Spleen (tissue), 11 donors: ENCODE measurements at regions not wholly inside any gene's neighbourhood (a gene's known extent, or its start where the extent isn't known, plus 50 kb on each side); places are given as distances from the start of the nearest gene placed in this dataset.

Experiments used
- DNase-seq: peaks from one replicate; pipeline ENCODE4 v3.0.0-alpha.2; 2020
- H3K27ac ChIP-seq, 8 donors: fragments of 200-600 bp; sonication (generic) in 7 of 8; 1 replicate in 4 of 8; 2 replicates in 4 of 8; pipeline versions ENCODE4 v1.5.0 to v1.8.0; 2016 to 2021; ENCODE audit warnings: inconsistent platforms in 4 of 8, mild to moderate bottlenecking in 4 of 8, moderate library complexity in 1 of 8
- H3K27me3 ChIP-seq, 7 donors: fragments of 200-600 bp; sonication (generic) in 6 of 7; replicated peaks in 1 of 7; 1 replicate in 4 of 7; 2 replicates in 3 of 7; pipeline versions ENCODE4 v1.5.0 to v1.8.0; 2016 to 2021; ENCODE audit warnings: inconsistent platforms in 3 of 7, mild to moderate bottlenecking in 1 of 7
- H3K36me3 ChIP-seq, 6 donors: fragments of 200-600 bp; sonication (generic) in 5 of 6; 1 replicate in 4 of 6; 2 replicates in 2 of 6; pipeline versions ENCODE4 v1.5.0 to v1.8.0; 2016 to 2021; ENCODE audit warnings: inconsistent platforms in 2 of 6
- H3K4me1 ChIP-seq, 6 donors: fragments of 200-600 bp; sonication (generic) in 5 of 6; 1 replicate in 3 of 6; 2 replicates in 3 of 6; pipeline versions ENCODE4 v1.5.0 to v1.8.0; 2016 to 2021; ENCODE audit warnings: inconsistent platforms in 3 of 6
- H3K4me3 ChIP-seq, 8 donors: fragments of 200-600 bp; sonication (generic) in 7 of 8; 1 replicate in 4 of 8; 2 replicates in 4 of 8; pipeline versions ENCODE4 v1.5.0 to v1.8.0; 2016 to 2021; ENCODE audit warnings: inconsistent platforms in 4 of 8, mild to moderate bottlenecking in 4 of 8, moderate library complexity in 2 of 8
- H3K9me3 ChIP-seq, 8 donors: fragments of 200-600 bp; sonication (generic) in 7 of 8; 1 replicate in 4 of 8; 2 replicates in 4 of 8; pipeline versions ENCODE4 v1.5.0 to v1.8.0; 2016 to 2021; ENCODE audit warnings: inconsistent platforms in 4 of 8
- POLR2A ChIP-seq, 3 donors: fragments of 450-650 bp; IDR thresholded peaks; one replicate each; pipeline ENCODE4 v1.5.1; 2017; ENCODE audit warnings: antibody characterized with exemption in 3 of 3, mild to moderate bottlenecking in 1 of 3
- POLR2AphosphoS5 ChIP-seq, 3 donors: sonication (generic); formaldehyde crosslinking; IDR thresholded peaks; one replicate each; pipeline ENCODE4 v1.5.1; 2017; ENCODE audit warnings: antibody characterized with exemption in 3 of 3
- WGBS, 5 donors: extraction: QIAGEN DNeasy Blood & Tissue Kit in 3 of 5; methylation state at CpG; one replicate each; pipeline versions ENCODE4 v1.1.5 to v1.1.7; 2013 to 2018; 5-methylcytosine and 5-hydroxymethylcytosine counted together
- intact Hi-C: fragments of 100-400 bp; cut with DNase I; formaldehyde crosslinking; loops from one replicate; pipeline ENCODE4 v1.15.0; 2023; ENCODE audit warnings: low total_unique reads
- TF ChIP-seq, protein P1 (sequence below), 11 experiments: fragments of 200-600 bp in 7 of 11; fragments of 450-650 bp in 4 of 11; sonication (generic) in 4 of 11; IDR thresholded peaks in 8 of 11; conservative IDR thresholded peaks in 3 of 11; 1 replicate in 7 of 11; 2 replicates in 4 of 11; pipeline versions ENCODE4 v1.4.0 to v1.8.0; 2016 to 2021; ENCODE audit warnings: antibody characterized with exemption in 11 of 11, inconsistent platforms in 4 of 11, mild to moderate bottlenecking in 1 of 11
- donor health status: healthy with polysubstance abuse.
- donor health status: DM: no; HTN: no; CAD: no; lungs with moderate emphysema.
- donor health status: DM: no; HTN: no; CAD: no.
- donor health status: Bipolar disorder and iron deficiency.
- donor health status: healthy.
- donor health status: DM: no; HTN: no; CAD: no.
- donor health status: DM: yes; HTN: yes; CAD: no.

DNA sequence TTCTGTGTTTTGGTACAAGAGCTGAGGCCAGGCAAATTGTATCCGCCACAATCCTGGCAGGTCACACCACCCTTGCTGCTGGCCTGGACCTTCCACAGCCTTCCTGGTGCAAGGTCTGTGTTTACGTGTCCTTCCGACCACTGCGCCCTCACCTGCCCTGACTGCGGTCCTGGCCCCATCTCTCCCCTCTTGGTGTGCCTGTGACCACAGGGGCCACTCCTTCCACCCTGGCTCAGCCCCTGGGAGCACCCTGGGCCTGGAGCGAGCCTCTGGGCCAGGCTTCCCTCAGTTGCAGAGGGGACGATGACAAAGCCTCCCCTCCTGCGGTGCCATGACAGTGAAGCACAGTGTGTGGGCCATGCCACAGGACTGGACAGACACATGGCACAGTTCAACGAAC lies 104.5 kb downstream of the PLXNA1 start:
- Histone ChIP-seq H3K9me3 (no peaks in the 10 kb centered on the region), H3K27ac (no peak overlapping the region), H3K4me3 (no peak overlapping the region), H3K36me3 (no peaks in the 10 kb centered on the region), H3K27me3 (peaks cover 0 to 30% (median 0%) of the 10 kb centered on the region in 7 donors), H3K4me1 (no peaks in the 10 kb centered on the region)
- no peak for TF ChIP-seq POLR2A (IDR thresholded peaks at IDR 0.05)
- no peak for TF ChIP-seq POLR2AphosphoS5 (IDR thresholded peaks at IDR 0.05)
- TF ChIP-seq, protein P1, sequence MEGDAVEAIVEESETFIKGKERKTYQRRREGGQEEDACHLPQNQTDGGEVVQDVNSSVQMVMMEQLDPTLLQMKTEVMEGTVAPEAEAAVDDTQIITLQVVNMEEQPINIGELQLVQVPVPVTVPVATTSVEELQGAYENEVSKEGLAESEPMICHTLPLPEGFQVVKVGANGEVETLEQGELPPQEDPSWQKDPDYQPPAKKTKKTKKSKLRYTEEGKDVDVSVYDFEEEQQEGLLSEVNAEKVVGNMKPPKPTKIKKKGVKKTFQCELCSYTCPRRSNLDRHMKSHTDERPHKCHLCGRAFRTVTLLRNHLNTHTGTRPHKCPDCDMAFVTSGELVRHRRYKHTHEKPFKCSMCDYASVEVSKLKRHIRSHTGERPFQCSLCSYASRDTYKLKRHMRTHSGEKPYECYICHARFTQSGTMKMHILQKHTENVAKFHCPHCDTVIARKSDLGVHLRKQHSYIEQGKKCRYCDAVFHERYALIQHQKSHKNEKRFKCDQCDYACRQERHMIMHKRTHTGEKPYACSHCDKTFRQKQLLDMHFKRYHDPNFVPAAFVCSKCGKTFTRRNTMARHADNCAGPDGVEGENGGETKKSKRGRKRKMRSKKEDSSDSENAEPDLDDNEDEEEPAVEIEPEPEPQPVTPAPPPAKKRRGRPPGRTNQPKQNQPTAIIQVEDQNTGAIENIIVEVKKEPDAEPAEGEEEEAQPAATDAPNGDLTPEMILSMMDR (IDR thresholded peaks at IDR 0.05 in 8 of 11, conservative IDR thresholded peaks at IDR 0.05 in 3 of 11), result no peak
- intact Hi-C loops, result no loop called here
- 88 to 93% (median 89%) methylated on average over 9 of the region's 9 CpGs for WGBS, 5 donors
- peak; percentile 52 for DNase-seq

DNA sequence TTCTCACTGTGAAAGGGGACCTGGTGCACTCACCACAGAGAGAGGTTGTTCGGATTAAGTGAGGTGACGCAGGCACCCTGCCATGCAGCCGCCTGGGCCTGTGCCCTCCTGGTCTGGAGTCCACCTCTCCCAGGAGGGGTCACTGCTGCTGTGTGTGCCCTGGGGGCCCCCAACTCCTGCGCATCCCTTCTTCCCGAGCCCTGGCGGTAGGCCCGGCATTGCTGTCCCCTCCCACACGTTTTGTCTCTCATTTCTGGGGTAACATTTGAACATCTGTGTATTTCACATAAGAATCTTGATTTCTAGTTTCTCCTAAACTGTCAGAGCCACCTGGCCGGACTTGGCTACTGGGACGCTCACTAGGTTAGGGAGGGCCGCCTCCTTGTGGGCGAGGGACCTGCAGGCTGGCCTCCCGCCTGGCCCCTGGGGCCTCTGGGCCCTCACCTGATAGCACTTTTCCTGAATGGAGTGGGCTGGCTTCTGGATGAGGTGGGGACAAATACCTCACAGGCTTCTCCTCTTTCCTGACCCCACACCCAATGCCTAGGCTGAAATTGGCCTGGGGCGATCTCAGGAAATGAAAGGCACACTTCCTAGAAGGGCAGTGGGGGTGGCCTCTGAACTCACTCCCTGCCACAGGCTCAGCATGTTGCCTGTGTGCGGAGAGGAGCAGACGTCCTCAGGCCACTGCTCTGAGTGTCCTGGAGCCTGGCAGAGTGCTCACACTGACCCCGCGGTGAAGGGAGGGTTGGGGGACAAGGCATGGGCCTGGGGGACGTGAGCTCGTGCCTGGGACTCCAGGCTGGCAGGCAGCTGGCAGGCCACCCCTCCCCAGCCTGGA lies 104.2 kb upstream of the PRR23E start:
- TF ChIP-seq POLR2AphosphoS5 (IDR thresholded peaks at IDR 0.05), result no peak
- no peak for TF ChIP-seq POLR2A (IDR thresholded peaks at IDR 0.05)
- TF ChIP-seq, protein P1 (IDR thresholded peaks at IDR 0.05 in 8 of 11, conservative IDR thresholded peaks at IDR 0.05 in 3 of 11), result no peak
- peak; percentile 69 for DNase-seq
- H3K9me3 ChIP-seq, result no peaks in the 10 kb centered on the region
- no peaks in the 10 kb centered on the region for H3K36me3 ChIP-seq
- intact Hi-C loops, result no loop called here
- H3K27me3 ChIP-seq, result peaks cover 0 to 30% (median 0%) of the 10 kb centered on the region in 7 donors
- no peak overlapping the region for H3K4me3 ChIP-seq
- 78 to 90% (median 81%) methylated on average over 14 to 20 of the region's 20 CpGs for WGBS, 5 donors
- no peaks in the 10 kb centered on the region for H3K4me1 ChIP-seq
- no peak overlapping the region for H3K27ac ChIP-seq

DNA sequence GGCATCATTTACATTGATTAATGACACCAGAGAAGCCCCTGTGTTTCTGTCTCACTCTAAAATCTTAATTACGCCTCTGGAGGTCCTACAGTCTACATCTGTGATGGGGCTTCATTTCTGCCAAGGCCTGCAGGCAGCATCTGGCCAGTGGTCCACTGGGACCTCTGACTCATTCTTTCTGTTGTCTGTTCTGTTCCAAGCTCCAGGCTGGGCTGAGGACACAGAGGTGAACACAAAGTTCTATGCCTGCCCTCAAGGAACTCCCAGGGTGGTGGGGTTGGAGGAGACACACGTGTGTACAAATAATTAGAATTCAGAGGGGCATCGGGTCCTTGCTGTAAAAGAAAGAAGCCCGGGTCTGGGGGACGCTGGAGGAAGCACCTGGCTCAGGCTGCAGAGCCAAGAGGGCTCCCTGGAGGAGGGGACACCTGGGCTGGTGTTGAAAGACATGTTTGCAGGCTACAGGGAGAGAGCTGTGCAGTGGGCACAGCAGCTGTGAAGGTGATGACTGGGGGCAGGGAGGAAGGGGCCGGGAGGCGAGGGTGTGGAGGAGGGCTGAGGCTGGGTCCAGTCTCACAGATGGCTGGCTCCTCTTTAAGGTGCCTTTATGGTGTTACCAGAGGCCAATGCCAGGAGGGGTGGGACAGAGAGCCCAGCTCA lies 103.3 kb upstream of the PRR23E start:
- H3K4me3 ChIP-seq, result no peak overlapping the region
- no peaks in the 10 kb centered on the region for H3K36me3 ChIP-seq
- peaks cover 0 to 30% (median 0%) of the 10 kb centered on the region in 7 donors for H3K27me3 ChIP-seq
- 67 to 77% (median 76%) methylated on average over 7 of the region's 7 CpGs for WGBS, 5 donors
- no peak for TF ChIP-seq POLR2A (IDR thresholded peaks at IDR 0.05)
- no peak for TF ChIP-seq POLR2AphosphoS5 (IDR thresholded peaks at IDR 0.05)
- H3K4me1 ChIP-seq, result no peaks in the 10 kb centered on the region
- peak; percentile 53 for DNase-seq
- H3K27ac ChIP-seq, result no peak overlapping the region
- intact Hi-C loops, result no loop called here
- no peaks in the 10 kb centered on the region for H3K9me3 ChIP-seq

DNA sequence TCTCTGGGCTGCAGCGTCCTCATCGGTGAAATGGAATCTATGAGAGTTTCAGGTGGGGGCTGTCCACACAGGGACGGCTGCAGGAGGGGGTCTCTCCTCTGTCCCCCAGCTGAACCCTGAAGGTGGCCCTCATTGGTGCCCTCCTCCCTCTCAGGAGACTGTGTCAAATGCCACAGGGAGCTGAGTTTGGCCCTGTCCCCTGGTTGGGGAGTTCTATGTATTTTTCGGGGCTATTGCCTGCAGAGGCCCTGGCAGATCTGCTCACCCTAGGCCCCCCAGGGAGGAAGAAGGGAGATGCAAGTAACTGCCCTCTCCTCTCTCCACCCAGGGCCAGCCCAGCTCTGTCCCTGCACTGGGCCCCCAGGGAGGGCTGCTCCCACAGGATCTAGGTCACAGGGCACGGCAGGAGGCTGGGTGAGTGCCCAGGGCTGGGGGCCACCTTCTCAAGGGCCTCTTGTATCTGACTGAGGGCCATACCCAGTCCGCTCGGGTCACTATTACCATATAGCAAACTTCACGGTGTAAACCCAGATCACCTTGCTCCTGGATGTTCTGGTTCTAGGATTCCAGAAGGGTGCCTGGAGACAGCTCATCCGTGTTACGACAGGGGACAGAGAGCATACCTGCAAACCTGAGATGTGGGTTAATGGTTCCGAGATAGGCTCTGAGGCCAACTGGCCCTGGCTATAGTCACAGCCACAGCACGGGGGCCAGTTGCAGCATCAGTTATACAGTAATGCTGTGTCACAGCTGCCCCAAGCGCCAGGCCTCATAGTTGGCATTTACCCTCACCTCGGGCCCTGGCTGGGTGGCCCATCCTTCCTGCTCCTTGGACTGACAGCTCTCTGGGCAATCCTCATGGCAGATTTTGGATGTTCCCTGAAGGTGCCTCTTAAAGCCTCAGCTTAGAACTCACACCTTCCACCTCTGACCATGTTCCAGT lies 102.4 kb upstream of the PRR23E start:
- DNase-seq, result peak; percentile 67
- Histone ChIP-seq H3K9me3 (peaks cover 0 to 7% (median 0%) of the 10 kb centered on the region in 8 donors), H3K4me3 (no peak overlapping the region), H3K27ac (no peak overlapping the region), H3K27me3 (peaks cover 0 to 26% (median 0%) of the 10 kb centered on the region in 7 donors), H3K36me3 (no peaks in the 10 kb centered on the region), H3K4me1 (no peaks in the 10 kb centered on the region)
- no peak for TF ChIP-seq POLR2AphosphoS5 (IDR thresholded peaks at IDR 0.05)
- TF ChIP-seq, protein P1 (IDR thresholded peaks at IDR 0.05 in 8 of 11, conservative IDR thresholded peaks at IDR 0.05 in 3 of 11), result no peak
- TF ChIP-seq POLR2A (IDR thresholded peaks at IDR 0.05), result no peak
- intact Hi-C loops, result no loop called here
- 77 to 91% (median 88%) methylated on average over 10 to 14 of the region's 14 CpGs for WGBS, 5 donors
